GM18909 (cell line): ENCODE measurements at regions not wholly inside any gene's neighbourhood (a gene's known extent, or its start where the extent isn't known, plus 50 kb on each side); places are given as distances from the start of the nearest gene placed in this dataset.

Experiments
- ATAC-seq: cut with Tn5 transposase; IDR thresholded peaks from one replicate; pipeline ENCODE4 v1.9.1; 2021; ENCODE audit warnings: mild to moderate bottlenecking; ENCODE audit not compliant: unreplicated experiment, poor library complexity

- no peak for ATAC-seq
Measured at GRCh38 chr13:63025741-63026140, 1610.1 kb upstream of the PCDH20 start.

- no peak for ATAC-seq
Measured at GRCh38 chr13:63024458-63024857, 1608.8 kb upstream of the PCDH20 start.

GRCh38 chr13:63011996-63012395, 1596.3 kb upstream of the PCDH20 start:
- ATAC-seq = no peak

GRCh38 chr13:63010072-63010658, 1594.5 kb upstream of the PCDH20 start:
- no peak for ATAC-seq

- no peak for ATAC-seq
Measured at GRCh38 chr13:63005625-63006024, 1590.0 kb upstream of the PCDH20 start.

GRCh38 chr13:62997696-62998095, 1582.0 kb upstream of the PCDH20 start:
- no peak for ATAC-seq

GRCh38 chr13:62997038-62997599, 1581.5 kb upstream of the PCDH20 start:
- ATAC-seq = no peak

GRCh38 chr13:62973804-62974203, 1558.2 kb upstream of the PCDH20 start:
- ATAC-seq = no peak

GRCh38 chr13:62964522-62964921, 1548.9 kb upstream of the PCDH20 start:
- ATAC-seq = no peak

GRCh38 chr13:62960723-62961122, 1545.1 kb upstream of the PCDH20 start:
- no peak for ATAC-seq

- no peak for ATAC-seq
Measured at GRCh38 chr13:62933809-62934208, 1518.2 kb upstream of the PCDH20 start.

- no peak for ATAC-seq
Measured at GRCh38 chr13:62932256-62932883, 1516.7 kb upstream of the PCDH20 start.

GRCh38 chr13:62931853-62932252, 1516.2 kb upstream of the PCDH20 start:
- ATAC-seq = no peak

GRCh38 chr13:62924395-62924794, 1508.7 kb upstream of the PCDH20 start:
- ATAC-seq = no peak

GRCh38 chr13:62920159-62920558, 1504.5 kb upstream of the PCDH20 start:
- ATAC-seq = no peak

- no peak for ATAC-seq
Measured at GRCh38 chr13:62919491-62919890, 1503.8 kb upstream of the PCDH20 start.

- no peak for ATAC-seq
Measured at GRCh38 chr13:62910541-62911060, 1495.0 kb upstream of the PCDH20 start.

GRCh38 chr13:62908321-62908720, 1492.7 kb upstream of the PCDH20 start:
- ATAC-seq = no peak

- ATAC-seq = no peak
Measured at GRCh38 chr13:62906896-62907295, 1491.2 kb upstream of the PCDH20 start.

GRCh38 chr13:62906469-62906868, 1490.8 kb upstream of the PCDH20 start:
- no peak for ATAC-seq

GRCh38 chr13:62887046-62887445, 1471.4 kb upstream of the PCDH20 start:
- no peak for ATAC-seq

GRCh38 chr13:62879071-62879470, 1463.4 kb upstream of the PCDH20 start:
- no peak for ATAC-seq
